ENCODE measurements at regions not wholly inside any gene's neighbourhood (a gene's known extent, or its start where the extent isn't known, plus 50 kb on each side); places are given as distances from the start of the nearest gene placed in this dataset.

- H3K4me3 ChIP-seq (ENCODE audit: control extremely low read depth in 1 of 5, extremely low read depth in 1 of 5, insufficient read depth in 1 of 5, low read depth in 2 of 5, low read length in 4 of 5), result no peak overlapping the region
- H4K20me1 ChIP-seq (ENCODE audit: control insufficient read depth, insufficient read depth, low read length, poor library complexity, severe bottlenecking), result no peaks in the 10 kb centered on the region
- H3K27ac ChIP-seq (ENCODE audit: low read length in 2 of 2), result no peak overlapping the region
- TF ChIP-seq, protein P1, sequence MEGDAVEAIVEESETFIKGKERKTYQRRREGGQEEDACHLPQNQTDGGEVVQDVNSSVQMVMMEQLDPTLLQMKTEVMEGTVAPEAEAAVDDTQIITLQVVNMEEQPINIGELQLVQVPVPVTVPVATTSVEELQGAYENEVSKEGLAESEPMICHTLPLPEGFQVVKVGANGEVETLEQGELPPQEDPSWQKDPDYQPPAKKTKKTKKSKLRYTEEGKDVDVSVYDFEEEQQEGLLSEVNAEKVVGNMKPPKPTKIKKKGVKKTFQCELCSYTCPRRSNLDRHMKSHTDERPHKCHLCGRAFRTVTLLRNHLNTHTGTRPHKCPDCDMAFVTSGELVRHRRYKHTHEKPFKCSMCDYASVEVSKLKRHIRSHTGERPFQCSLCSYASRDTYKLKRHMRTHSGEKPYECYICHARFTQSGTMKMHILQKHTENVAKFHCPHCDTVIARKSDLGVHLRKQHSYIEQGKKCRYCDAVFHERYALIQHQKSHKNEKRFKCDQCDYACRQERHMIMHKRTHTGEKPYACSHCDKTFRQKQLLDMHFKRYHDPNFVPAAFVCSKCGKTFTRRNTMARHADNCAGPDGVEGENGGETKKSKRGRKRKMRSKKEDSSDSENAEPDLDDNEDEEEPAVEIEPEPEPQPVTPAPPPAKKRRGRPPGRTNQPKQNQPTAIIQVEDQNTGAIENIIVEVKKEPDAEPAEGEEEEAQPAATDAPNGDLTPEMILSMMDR (IDR thresholded peaks at IDR 0.05), result no peak
- no peak for TF ChIP-seq EZH2 (IDR thresholded peaks at IDR 0.05; ENCODE audit: borderline replicate concordance, insufficient read depth, low read depth, low read length, poor library complexity, severe bottlenecking)
- H3K79me2 ChIP-seq (ENCODE audit: control insufficient read depth, insufficient read depth, low read length), result no peaks in the 10 kb centered on the region
- 89% methylated on average over 3 of the region's 6 CpGs for WGBS (ENCODE audit: insufficient coverage)
- peaks cover 0 to 26% (median 0%) of the 10 kb centered on the region in 3 donors for H3K9me3 ChIP-seq (ENCODE audit: control extremely low read depth in 1 of 3, control insufficient read depth in 2 of 3, insufficient read depth in 1 of 3, low read length in 2 of 3)
- no peak overlapping the region for H3K4me2 ChIP-seq (replicated peaks; ENCODE audit: low read depth, low read length, poor library complexity, severe bottlenecking)
- DNase-seq (no peak), ATAC-seq (ENCODE audit: low read depth) (no peak)
- Mint-ChIP-seq H3K4me1 (no peaks in the 10 kb centered on the region), H3K27me3 (no peaks in the 10 kb centered on the region), H3K9me3 (ENCODE audit: insufficient read depth) (peaks cover 2% of the 10 kb centered on the region), H3K4me3 (no peak overlapping the region), H3K27ac (no peak overlapping the region)
- ChIA-PET CTCF (no interaction called here), POLR2A (no interaction called here)
- no peaks in the 10 kb centered on the region for H3K36me3 ChIP-seq (replicated peaks in 1 of 2; ENCODE audit: control extremely low read depth in 1 of 2, control insufficient read depth in 1 of 2, extremely low read depth in 1 of 2, insufficient read depth in 2 of 2, low read length in 1 of 2)
- intact Hi-C loops (cut with micrococcal nuclease), result no loop called here
- no peaks in the 10 kb centered on the region for H3K4me1 ChIP-seq (ENCODE audit: control insufficient read depth in 2 of 2, insufficient read depth in 2 of 2, low read length in 2 of 2)
- H3K27me3 ChIP-seq (replicated peaks in 1 of 4; ENCODE audit: control extremely low read depth in 1 of 4, control insufficient read depth in 3 of 4, insufficient read depth in 4 of 4, low read length in 3 of 4), result no peaks in the 10 kb centered on the region
- no peak overlapping the region for H2AFZ ChIP-seq (ENCODE audit: insufficient read depth, low read depth, low read length, poor library complexity, severe bottlenecking)
- no peak overlapping the region for H3K9ac ChIP-seq (ENCODE audit: low read length)
Measured at GRCh38 chr5:2874099-2874498, 122.6 kb upstream of the IRX2 start.

GRCh38 chr5:2872676-2873075 is 121.2 kb upstream of the IRX2 start:
- no peaks in the 10 kb centered on the region for H3K4me1 ChIP-seq (ENCODE audit: control insufficient read depth in 2 of 2, insufficient read depth in 2 of 2, low read length in 2 of 2)
- no peak overlapping the region for H2AFZ ChIP-seq (ENCODE audit: insufficient read depth, low read depth, low read length, poor library complexity, severe bottlenecking)
- Mint-ChIP-seq H3K27ac (no peak overlapping the region), H3K27me3 (no peaks in the 10 kb centered on the region), H3K4me3 (no peak overlapping the region), H3K4me1 (no peaks in the 10 kb centered on the region), H3K9me3 (ENCODE audit: insufficient read depth) (peaks cover 1% of the 10 kb centered on the region)
- no peak overlapping the region for H3K4me3 ChIP-seq (ENCODE audit: control extremely low read depth in 1 of 5, extremely low read depth in 1 of 5, insufficient read depth in 1 of 5, low read depth in 2 of 5, low read length in 4 of 5)
- TF ChIP-seq, protein P1 (IDR thresholded peaks at IDR 0.05), result no peak
- no peak for TF ChIP-seq EZH2 (IDR thresholded peaks at IDR 0.05; ENCODE audit: borderline replicate concordance, insufficient read depth, low read depth, low read length, poor library complexity, severe bottlenecking)
- intact Hi-C loops (cut with micrococcal nuclease), result no loop called here
- ATAC-seq (ENCODE audit: low read depth) (no peak), DNase-seq (no peak)
- peaks cover 0 to 26% (median 0%) of the 10 kb centered on the region in 3 donors for H3K9me3 ChIP-seq (ENCODE audit: control extremely low read depth in 1 of 3, control insufficient read depth in 2 of 3, insufficient read depth in 1 of 3, low read length in 2 of 3)
- H3K79me2 ChIP-seq (ENCODE audit: control insufficient read depth, insufficient read depth, low read length), result no peaks in the 10 kb centered on the region
- H3K27me3 ChIP-seq (replicated peaks in 1 of 4; ENCODE audit: control extremely low read depth in 1 of 4, control insufficient read depth in 3 of 4, insufficient read depth in 4 of 4, low read length in 3 of 4), result no peaks in the 10 kb centered on the region
- no peak overlapping the region for H3K4me2 ChIP-seq (replicated peaks; ENCODE audit: low read depth, low read length, poor library complexity, severe bottlenecking)
- no peak overlapping the region for H3K27ac ChIP-seq (ENCODE audit: low read length in 2 of 2)
- ChIA-PET CTCF (no interaction called here), POLR2A (no interaction called here)
- H3K9ac ChIP-seq (ENCODE audit: low read length), result no peak overlapping the region
- WGBS (ENCODE audit: insufficient coverage), result 100% methylated on average over 7 of the region's 8 CpGs
- no peaks in the 10 kb centered on the region for H3K36me3 ChIP-seq (replicated peaks in 1 of 2; ENCODE audit: control extremely low read depth in 1 of 2, control insufficient read depth in 1 of 2, extremely low read depth in 1 of 2, insufficient read depth in 2 of 2, low read length in 1 of 2)
- H4K20me1 ChIP-seq (ENCODE audit: control insufficient read depth, insufficient read depth, low read length, poor library complexity, severe bottlenecking), result no peaks in the 10 kb centered on the region
